ENCODE measurements at regions not wholly inside any gene's neighbourhood (a gene's known extent, or its start where the extent isn't known, plus 50 kb on each side); places are given as distances from the start of the nearest gene placed in this dataset.
"Not testable (repeated sequence)": the region's sequence is repeated elsewhere in the genome, so short reads cannot be mapped to it uniquely, and the experiment has no call there.

DNA sequence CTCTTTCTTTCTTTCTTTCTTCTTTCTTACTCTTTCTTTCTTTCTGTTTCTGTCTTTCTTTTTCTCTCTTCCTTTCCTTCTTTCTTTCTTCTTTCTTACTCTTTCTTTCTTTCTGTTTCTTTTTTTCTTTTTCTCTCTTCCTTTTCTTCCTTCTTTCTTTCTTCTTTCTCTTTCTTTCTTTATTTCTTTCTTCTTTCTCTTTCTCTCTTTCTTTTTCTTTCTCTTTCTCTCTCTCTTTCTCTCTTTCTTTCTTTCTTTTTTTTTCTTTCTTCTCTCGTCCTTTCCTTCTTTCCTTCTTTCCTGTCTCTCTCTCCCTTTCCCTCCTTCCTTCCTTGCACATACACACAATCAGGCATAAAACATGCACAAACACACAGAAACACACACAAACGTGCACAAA lies 79.3 kb upstream of the SHOX start:
- DNase-seq (no peak), ATAC-seq (ENCODE audit: low FRiP score in 2 of 2) (no peak)
- no peak overlapping the region for H3K27ac ChIP-seq
- TF ChIP-seq, protein P1, sequence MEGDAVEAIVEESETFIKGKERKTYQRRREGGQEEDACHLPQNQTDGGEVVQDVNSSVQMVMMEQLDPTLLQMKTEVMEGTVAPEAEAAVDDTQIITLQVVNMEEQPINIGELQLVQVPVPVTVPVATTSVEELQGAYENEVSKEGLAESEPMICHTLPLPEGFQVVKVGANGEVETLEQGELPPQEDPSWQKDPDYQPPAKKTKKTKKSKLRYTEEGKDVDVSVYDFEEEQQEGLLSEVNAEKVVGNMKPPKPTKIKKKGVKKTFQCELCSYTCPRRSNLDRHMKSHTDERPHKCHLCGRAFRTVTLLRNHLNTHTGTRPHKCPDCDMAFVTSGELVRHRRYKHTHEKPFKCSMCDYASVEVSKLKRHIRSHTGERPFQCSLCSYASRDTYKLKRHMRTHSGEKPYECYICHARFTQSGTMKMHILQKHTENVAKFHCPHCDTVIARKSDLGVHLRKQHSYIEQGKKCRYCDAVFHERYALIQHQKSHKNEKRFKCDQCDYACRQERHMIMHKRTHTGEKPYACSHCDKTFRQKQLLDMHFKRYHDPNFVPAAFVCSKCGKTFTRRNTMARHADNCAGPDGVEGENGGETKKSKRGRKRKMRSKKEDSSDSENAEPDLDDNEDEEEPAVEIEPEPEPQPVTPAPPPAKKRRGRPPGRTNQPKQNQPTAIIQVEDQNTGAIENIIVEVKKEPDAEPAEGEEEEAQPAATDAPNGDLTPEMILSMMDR (IDR thresholded peaks at IDR 0.05): no peak
- no peaks in the 10 kb centered on the region for H3K27me3 ChIP-seq
- H3K4me1 ChIP-seq: no peaks in the 10 kb centered on the region
- H3K36me3 ChIP-seq: no peaks in the 10 kb centered on the region
- no peak overlapping the region for H3K4me3 ChIP-seq
- no peaks in the 10 kb centered on the region for H3K9me3 ChIP-seq
- 58 to 73% methylated on average over 2 of the region's 2 CpGs for WGBS, 2 donors

DNA sequence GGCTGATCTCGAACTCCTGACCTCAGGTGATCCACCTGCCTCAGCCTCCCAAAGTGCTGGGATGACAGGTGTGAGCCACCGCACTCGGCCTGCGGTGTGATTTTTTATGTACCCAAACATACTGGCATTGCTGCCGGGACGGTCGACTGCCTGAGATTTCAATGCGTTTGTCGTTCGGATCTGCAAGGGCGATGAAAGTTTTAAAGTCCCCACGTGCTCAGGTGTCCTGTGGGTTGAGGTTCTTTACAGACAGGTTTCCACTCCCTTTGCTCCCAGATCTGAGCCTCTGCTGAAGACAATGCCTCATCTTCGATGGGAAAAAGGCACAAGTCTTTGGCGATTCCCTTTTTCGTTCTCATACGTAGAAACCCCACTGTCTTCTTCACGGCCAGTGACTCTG lies 78.1 kb upstream of the SHOX start:
- WGBS, 2 donors: 90 to 94% methylated on average over 14 to 17 of the region's 17 CpGs

DNA sequence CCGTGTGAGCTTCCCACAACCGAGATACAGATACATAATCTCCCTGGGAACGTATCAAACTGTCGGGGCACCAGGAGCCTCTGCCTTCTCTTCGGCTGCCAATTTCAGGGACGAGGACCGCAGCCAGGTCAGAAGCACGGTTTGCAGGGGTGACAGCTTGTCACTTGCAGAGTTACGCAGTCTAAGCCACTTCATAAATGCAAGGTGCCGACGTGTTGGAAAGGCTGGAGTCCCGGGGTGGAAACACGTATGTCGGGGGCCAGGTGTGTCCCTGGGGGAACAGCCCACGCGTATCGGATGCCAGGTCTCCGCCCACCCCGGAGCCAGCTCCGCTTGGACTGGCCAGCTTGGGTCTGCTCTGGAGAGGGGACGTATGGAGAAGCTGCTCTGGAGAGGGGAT lies 76.3 kb upstream of the SHOX start:
- Histone ChIP-seq H3K27ac (no peak overlapping the region), H3K27me3 (no peaks in the 10 kb centered on the region), H3K36me3 (no peaks in the 10 kb centered on the region), H3K9me3 (no peaks in the 10 kb centered on the region), H3K4me3 (no peak overlapping the region), H3K4me1 (no peaks in the 10 kb centered on the region)
- WGBS, 2 donors: 86 to 90% methylated on average over 21 of the region's 21 CpGs
- ATAC-seq (ENCODE audit: low FRiP score in 2 of 2) (no peak), DNase-seq (no peak)
- TF ChIP-seq POLR2A (IDR thresholded peaks at IDR 0.05) (no peak), EP300 (IDR thresholded peaks at IDR 0.05) (no peak), POLR2AphosphoS5 (IDR thresholded peaks at IDR 0.05) (no peak)
- TF ChIP-seq, protein P1 (IDR thresholded peaks at IDR 0.05): no peak

More for the DNA sequence above, 78.1 kb upstream of the SHOX start:
- DNase-seq (no peak), ATAC-seq (ENCODE audit: low FRiP score in 2 of 2) (no peak)
- Histone ChIP-seq H3K27me3 (no peaks in the 10 kb centered on the region), H3K4me1 (no peaks in the 10 kb centered on the region), H3K4me3 (no peak overlapping the region), H3K9me3 (no peaks in the 10 kb centered on the region), H3K27ac (no peak overlapping the region), H3K36me3 (no peaks in the 10 kb centered on the region)
- TF ChIP-seq, protein P1 (IDR thresholded peaks at IDR 0.05): no peak
- TF ChIP-seq EP300 (IDR thresholded peaks at IDR 0.05) (no peak), POLR2A (IDR thresholded peaks at IDR 0.05) (no peak), POLR2AphosphoS5 (IDR thresholded peaks at IDR 0.05) (no peak)

GRCh38 chrX:555725-556666 lies 74.6 kb upstream of the SHOX start:
- Histone ChIP-seq H3K27ac (no peak overlapping the region), H3K4me1 (no peaks in the 10 kb centered on the region), H3K4me3 (no peak overlapping the region), H3K9me3 (no peaks in the 10 kb centered on the region), H3K27me3 (no peaks in the 10 kb centered on the region), H3K36me3 (no peaks in the 10 kb centered on the region)
- TF ChIP-seq, protein P1 (IDR thresholded peaks at IDR 0.05): no peak
- TF ChIP-seq POLR2A (IDR thresholded peaks at IDR 0.05) (no peak), EP300 (IDR thresholded peaks at IDR 0.05) (no peak), POLR2AphosphoS5 (IDR thresholded peaks at IDR 0.05) (no peak)
- ATAC-seq (ENCODE audit: low FRiP score in 2 of 2) (no peak), DNase-seq (no peak)
- 82 to 86% methylated on average over 37 of the region's 37 CpGs for WGBS, 2 donors

- WGBS, 2 donors: 92 to 93% methylated on average over 20 to 21 of the region's 21 CpGs
- DNase-seq; H3K9me3 ChIP-seq; H3K4me1 ChIP-seq; H3K4me3 ChIP-seq; H3K27me3 ChIP-seq; H3K27ac ChIP-seq; ATAC-seq (ENCODE audit: low FRiP score in 2 of 2); H3K36me3 ChIP-seq: not testable (repeated sequence)
Measured at GRCh38 chrX:557601-558000, 73.0 kb upstream of the SHOX start.

GRCh38 chrX:559282-559681 lies 71.3 kb upstream of the SHOX start:
- not testable (repeated sequence) for H3K27me3 ChIP-seq; DNase-seq; H3K9me3 ChIP-seq; H3K4me3 ChIP-seq; H3K4me1 ChIP-seq; ATAC-seq (ENCODE audit: low FRiP score in 2 of 2); H3K36me3 ChIP-seq; H3K27ac ChIP-seq
- WGBS, 2 donors: 92 to 95% methylated on average over 10 of the region's 10 CpGs

Data from upper lobe of left lung (tissue), 6 donors.